ENCODE measurements at regions not wholly inside any gene's neighbourhood (a gene's known extent, or its start where the extent isn't known, plus 50 kb on each side); places are given as distances from the start of the nearest gene placed in this dataset.

- Histone ChIP-seq H3K4me3 (ENCODE audit: low read length in 3 of 3) (no peak overlapping the region), H3K27ac (ENCODE audit: low read depth in 2 of 2, low read length in 2 of 2) (no peak overlapping the region)
- no peak for DNase-seq
Measured at GRCh38 chr17:36752096-36752888, 150.9 kb downstream of the MRM1 start.

GRCh38 chr17:36755586-36755985 lies 154.2 kb downstream of the MRM1 start:
- DNase-seq (peak in 1 of 5 donors; percentile 43), FAIRE-seq (no peak)
- intact Hi-C loops (cut with DNase I), result no loop called here
- no peak overlapping the region for H3K9ac ChIP-seq (ENCODE audit: low read length in 3 of 3)
- no peaks in the 10 kb centered on the region for H3K36me3 ChIP-seq (ENCODE audit: control insufficient read depth in 2 of 3, insufficient read depth in 3 of 3, low read length in 3 of 3)
- no peaks in the 10 kb centered on the region for H3K9me3 ChIP-seq (ENCODE audit: control insufficient read depth in 2 of 3, insufficient read depth in 1 of 3, low read length in 3 of 3)
- no peaks in the 10 kb centered on the region for H3K4me1 ChIP-seq (ENCODE audit: control insufficient read depth in 2 of 3, insufficient read depth in 2 of 3, low read depth in 1 of 3, low read length in 3 of 3)
- no peak overlapping the region for H3K4me3 ChIP-seq (ENCODE audit: low read length in 3 of 3)
- peak; percentile 25 for TF ChIP-seq CTCF (IDR thresholded peaks at IDR 0.05; ENCODE audit: borderline replicate concordance, extremely low read depth, insufficient read depth)
- H3K27ac ChIP-seq (ENCODE audit: low read depth in 2 of 2, low read length in 2 of 2), result no peak overlapping the region
- no peaks in the 10 kb centered on the region for H3K27me3 ChIP-seq (ENCODE audit: control insufficient read depth, insufficient read depth, low read length)

More at GRCh38 chr17:36752096-36752888, 150.9 kb downstream of the MRM1 start:
- intact Hi-C loops (cut with DNase I), result no loop called here
- FAIRE-seq, result no peak
- H3K27me3 ChIP-seq (ENCODE audit: control insufficient read depth, insufficient read depth, low read length), result no peaks in the 10 kb centered on the region
- H3K9ac ChIP-seq (ENCODE audit: low read length in 3 of 3), result no peak overlapping the region
- H3K4me1 ChIP-seq (ENCODE audit: control insufficient read depth in 2 of 3, insufficient read depth in 2 of 3, low read depth in 1 of 3, low read length in 3 of 3), result no peaks in the 10 kb centered on the region
- no peaks in the 10 kb centered on the region for H3K9me3 ChIP-seq (ENCODE audit: control insufficient read depth in 2 of 3, insufficient read depth in 1 of 3, low read length in 3 of 3)
- no peak for TF ChIP-seq CTCF (IDR thresholded peaks at IDR 0.05; ENCODE audit: borderline replicate concordance, extremely low read depth, insufficient read depth)
- H3K36me3 ChIP-seq (ENCODE audit: control insufficient read depth in 2 of 3, insufficient read depth in 3 of 3, low read length in 3 of 3), result no peaks in the 10 kb centered on the region

- H3K4me1 ChIP-seq (ENCODE audit: control insufficient read depth in 2 of 3, insufficient read depth in 2 of 3, low read depth in 1 of 3, low read length in 3 of 3), result no peaks in the 10 kb centered on the region
- H3K9ac ChIP-seq (ENCODE audit: low read length in 3 of 3), result no peak overlapping the region
- TF ChIP-seq CTCF (IDR thresholded peaks at IDR 0.05; ENCODE audit: borderline replicate concordance, extremely low read depth, insufficient read depth), result no peak
- H3K36me3 ChIP-seq (ENCODE audit: control insufficient read depth in 2 of 3, insufficient read depth in 3 of 3, low read length in 3 of 3), result no peaks in the 10 kb centered on the region
- H3K27me3 ChIP-seq (ENCODE audit: control insufficient read depth, insufficient read depth, low read length), result no peaks in the 10 kb centered on the region
- DNase-seq (no peak), FAIRE-seq (no peak)
- H3K27ac ChIP-seq (ENCODE audit: low read depth in 2 of 2, low read length in 2 of 2), result no peak overlapping the region
- no peak overlapping the region for H3K4me3 ChIP-seq (ENCODE audit: low read length in 3 of 3)
- H3K9me3 ChIP-seq (ENCODE audit: control insufficient read depth in 2 of 3, insufficient read depth in 1 of 3, low read length in 3 of 3), result no peaks in the 10 kb centered on the region
- intact Hi-C loops (cut with DNase I), result no loop called here
Measured at GRCh38 chr17:36756695-36757094, 155.3 kb downstream of the MRM1 start.

Measured in kidney (tissue), 13 donors.